ENCODE measurements at regions not wholly inside any gene's neighbourhood (a gene's known extent, or its start where the extent isn't known, plus 50 kb on each side); places are given as distances from the start of the nearest gene placed in this dataset.

DNA sequence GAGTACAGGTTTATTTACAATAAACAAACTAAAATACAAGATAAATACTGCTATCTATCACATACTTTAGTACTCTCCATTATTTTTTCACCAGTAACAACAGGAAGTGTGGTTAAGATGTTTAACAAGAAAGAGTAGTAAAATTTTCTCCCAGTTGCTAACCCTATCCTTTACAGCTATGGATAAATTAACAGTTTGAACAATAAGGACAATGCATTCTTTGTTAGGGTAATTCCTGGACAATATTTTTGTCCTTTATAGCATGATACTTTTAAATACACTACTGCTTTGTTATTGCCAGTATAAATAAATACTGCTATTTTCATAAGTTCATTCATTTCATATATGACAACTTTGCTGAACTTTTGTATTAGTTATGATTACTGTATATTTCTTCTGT lies 630.2 kb upstream of the ATXN8OS start:
- Histone ChIP-seq H3K27ac (ENCODE audit: low read length) (no peak overlapping the region), H3K4me1 (ENCODE audit: control insufficient read depth, insufficient read depth, low read length) (no peaks in the 10 kb centered on the region), H3K27me3 (ENCODE audit: control insufficient read depth, insufficient read depth, low read length) (no peaks in the 10 kb centered on the region), H3K9me3 (ENCODE audit: control insufficient read depth, insufficient read depth, low read depth, low read length) (no peaks in the 10 kb centered on the region), H3K4me3 (ENCODE audit: low read depth in 2 of 2, low read length in 2 of 2) (no peak overlapping the region), H3K36me3 (ENCODE audit: control insufficient read depth, insufficient read depth, low read length) (no peaks in the 10 kb centered on the region)
- no peak for TF ChIP-seq TCF7L2 (IDR thresholded peaks at IDR 0.05; ENCODE audit: low read depth, low read length)
- TF ChIP-seq, protein P1, sequence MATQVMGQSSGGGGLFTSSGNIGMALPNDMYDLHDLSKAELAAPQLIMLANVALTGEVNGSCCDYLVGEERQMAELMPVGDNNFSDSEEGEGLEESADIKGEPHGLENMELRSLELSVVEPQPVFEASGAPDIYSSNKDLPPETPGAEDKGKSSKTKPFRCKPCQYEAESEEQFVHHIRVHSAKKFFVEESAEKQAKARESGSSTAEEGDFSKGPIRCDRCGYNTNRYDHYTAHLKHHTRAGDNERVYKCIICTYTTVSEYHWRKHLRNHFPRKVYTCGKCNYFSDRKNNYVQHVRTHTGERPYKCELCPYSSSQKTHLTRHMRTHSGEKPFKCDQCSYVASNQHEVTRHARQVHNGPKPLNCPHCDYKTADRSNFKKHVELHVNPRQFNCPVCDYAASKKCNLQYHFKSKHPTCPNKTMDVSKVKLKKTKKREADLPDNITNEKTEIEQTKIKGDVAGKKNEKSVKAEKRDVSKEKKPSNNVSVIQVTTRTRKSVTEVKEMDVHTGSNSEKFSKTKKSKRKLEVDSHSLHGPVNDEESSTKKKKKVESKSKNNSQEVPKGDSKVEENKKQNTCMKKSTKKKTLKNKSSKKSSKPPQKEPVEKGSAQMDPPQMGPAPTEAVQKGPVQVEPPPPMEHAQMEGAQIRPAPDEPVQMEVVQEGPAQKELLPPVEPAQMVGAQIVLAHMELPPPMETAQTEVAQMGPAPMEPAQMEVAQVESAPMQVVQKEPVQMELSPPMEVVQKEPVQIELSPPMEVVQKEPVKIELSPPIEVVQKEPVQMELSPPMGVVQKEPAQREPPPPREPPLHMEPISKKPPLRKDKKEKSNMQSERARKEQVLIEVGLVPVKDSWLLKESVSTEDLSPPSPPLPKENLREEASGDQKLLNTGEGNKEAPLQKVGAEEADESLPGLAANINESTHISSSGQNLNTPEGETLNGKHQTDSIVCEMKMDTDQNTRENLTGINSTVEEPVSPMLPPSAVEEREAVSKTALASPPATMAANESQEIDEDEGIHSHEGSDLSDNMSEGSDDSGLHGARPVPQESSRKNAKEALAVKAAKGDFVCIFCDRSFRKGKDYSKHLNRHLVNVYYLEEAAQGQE (IDR thresholded peaks at IDR 0.05; ENCODE audit: insufficient read depth in 1 of 2, low read depth in 2 of 2, low read length in 1 of 2) = no peak
- TF ChIP-seq SIN3A (IDR thresholded peaks at IDR 0.05; ENCODE audit: borderline replicate concordance, insufficient read depth, low read depth, low read length) = no peak
- TF ChIP-seq, protein P2, sequence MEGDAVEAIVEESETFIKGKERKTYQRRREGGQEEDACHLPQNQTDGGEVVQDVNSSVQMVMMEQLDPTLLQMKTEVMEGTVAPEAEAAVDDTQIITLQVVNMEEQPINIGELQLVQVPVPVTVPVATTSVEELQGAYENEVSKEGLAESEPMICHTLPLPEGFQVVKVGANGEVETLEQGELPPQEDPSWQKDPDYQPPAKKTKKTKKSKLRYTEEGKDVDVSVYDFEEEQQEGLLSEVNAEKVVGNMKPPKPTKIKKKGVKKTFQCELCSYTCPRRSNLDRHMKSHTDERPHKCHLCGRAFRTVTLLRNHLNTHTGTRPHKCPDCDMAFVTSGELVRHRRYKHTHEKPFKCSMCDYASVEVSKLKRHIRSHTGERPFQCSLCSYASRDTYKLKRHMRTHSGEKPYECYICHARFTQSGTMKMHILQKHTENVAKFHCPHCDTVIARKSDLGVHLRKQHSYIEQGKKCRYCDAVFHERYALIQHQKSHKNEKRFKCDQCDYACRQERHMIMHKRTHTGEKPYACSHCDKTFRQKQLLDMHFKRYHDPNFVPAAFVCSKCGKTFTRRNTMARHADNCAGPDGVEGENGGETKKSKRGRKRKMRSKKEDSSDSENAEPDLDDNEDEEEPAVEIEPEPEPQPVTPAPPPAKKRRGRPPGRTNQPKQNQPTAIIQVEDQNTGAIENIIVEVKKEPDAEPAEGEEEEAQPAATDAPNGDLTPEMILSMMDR (IDR thresholded peaks at IDR 0.05) = no peak
- no peak for TF ChIP-seq POLR2AphosphoS5 (IDR thresholded peaks at IDR 0.05; ENCODE audit: low read depth, low read length)
- ATAC-seq (no peak), DNase-seq (ENCODE audit: low read depth, low spot score) (no peak)
- intact Hi-C loops (cut with micrococcal nuclease; ENCODE audit: unreplicated experiment) = no loop called here
- CTCF ChIA-PET = no interaction called here
- in situ Hi-C loops (cut with HindIII; ENCODE audit: low pct_unique_long_range_greater_than_20kb, low sequenced_read_pairs) = no loop called here
- BruUV-seq (replicated peaks) = no TSS peak
- POLR2A ChIA-PET = no interaction called here

DNA sequence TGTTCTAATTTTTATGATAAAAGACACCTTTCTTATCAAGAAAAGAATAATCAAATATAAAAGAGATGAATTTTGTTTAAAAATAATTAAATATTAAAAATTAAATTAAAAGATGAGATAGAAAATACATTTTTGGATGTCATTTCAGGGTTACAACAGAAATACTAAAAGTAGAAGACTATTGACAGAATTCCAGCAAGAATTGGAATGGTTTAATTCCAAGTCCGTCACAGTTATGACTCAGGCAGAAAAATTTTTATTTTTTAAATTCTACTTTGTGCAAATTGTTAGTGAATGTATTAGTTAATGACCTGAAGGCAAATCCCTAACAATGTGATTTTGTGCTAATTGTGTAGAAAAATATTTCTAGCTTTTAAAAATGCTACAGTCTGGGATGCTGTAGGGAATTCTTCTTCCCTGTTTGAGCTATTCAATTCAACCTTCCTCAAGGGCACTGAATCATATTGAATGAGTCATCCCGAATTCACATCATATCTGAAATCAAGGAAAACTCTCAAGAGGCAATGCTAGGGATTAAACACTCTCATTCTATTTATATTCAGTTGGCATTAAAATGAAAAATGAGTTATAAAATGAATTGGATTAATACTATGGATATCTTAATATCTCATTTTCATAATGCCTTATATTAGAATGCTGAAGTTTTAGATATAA lies 633.5 kb upstream of the ATXN8OS start:
- DNase-seq (ENCODE audit: low read depth, low spot score) (no peak), ATAC-seq (no peak)
- CTCF ChIA-PET = interaction anchor here (0.5 kb wide), 1 partner anchor 123 kb away, joined by 4 read pairs; no protein-coding TSS in a partner anchor

More for the DNA sequence above, 633.5 kb upstream of the ATXN8OS start:
- intact Hi-C loops (cut with micrococcal nuclease; ENCODE audit: unreplicated experiment) = no loop called here
- H3K27me3 ChIP-seq (ENCODE audit: control insufficient read depth, insufficient read depth, low read length) = no peaks in the 10 kb centered on the region
- POLR2A ChIA-PET = no interaction called here
- no TSS peak for BruUV-seq (replicated peaks)
- H3K4me1 ChIP-seq (ENCODE audit: control insufficient read depth, insufficient read depth, low read length) = no peaks in the 10 kb centered on the region
- no peak overlapping the region for H3K4me3 ChIP-seq (ENCODE audit: low read depth in 2 of 2, low read length in 2 of 2)
- TF ChIP-seq, protein P2 (IDR thresholded peaks at IDR 0.05) = no peak
- TF ChIP-seq POLR2AphosphoS5 (IDR thresholded peaks at IDR 0.05; ENCODE audit: low read depth, low read length) = no peak
- no peak for TF ChIP-seq TCF7L2 (IDR thresholded peaks at IDR 0.05; ENCODE audit: low read depth, low read length)
- TF ChIP-seq, protein P1 (IDR thresholded peaks at IDR 0.05; ENCODE audit: insufficient read depth in 1 of 2, low read depth in 2 of 2, low read length in 1 of 2) = no peak
- no peak for TF ChIP-seq SIN3A (IDR thresholded peaks at IDR 0.05; ENCODE audit: borderline replicate concordance, insufficient read depth, low read depth, low read length)
- in situ Hi-C loops (cut with HindIII; ENCODE audit: low pct_unique_long_range_greater_than_20kb, low sequenced_read_pairs) = no loop called here
- H3K9me3 ChIP-seq (ENCODE audit: control insufficient read depth, insufficient read depth, low read depth, low read length) = no peaks in the 10 kb centered on the region
- H3K27ac ChIP-seq (ENCODE audit: low read length) = no peak overlapping the region
- no peaks in the 10 kb centered on the region for H3K36me3 ChIP-seq (ENCODE audit: control insufficient read depth, insufficient read depth, low read length)
